ENCODE measurements at regions not wholly inside any gene's neighbourhood (a gene's known extent, or its start where the extent isn't known, plus 50 kb on each side); places are given as distances from the start of the nearest gene placed in this dataset.

DNA sequence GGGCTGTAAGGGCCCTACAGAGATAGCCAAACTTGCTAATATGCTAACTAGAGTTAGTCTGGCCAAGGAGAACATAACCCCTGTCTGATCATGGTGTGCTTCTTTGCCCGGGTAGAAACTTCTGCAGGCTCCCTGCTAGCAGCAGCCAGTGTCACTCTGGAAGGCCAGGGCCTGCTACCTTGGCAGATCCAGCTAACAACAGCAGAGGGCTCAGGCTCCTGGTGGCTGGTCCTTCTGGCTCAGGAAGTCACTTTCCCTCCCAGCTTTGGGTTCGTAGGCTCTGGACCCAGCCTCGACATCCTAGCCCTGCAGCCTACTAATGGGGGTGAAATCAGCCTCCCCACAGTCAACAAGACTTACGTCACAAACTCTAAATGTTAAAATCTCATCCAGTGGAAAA lies 373.7 kb upstream of the RGMA start:
- TF ChIP-seq, protein P1, sequence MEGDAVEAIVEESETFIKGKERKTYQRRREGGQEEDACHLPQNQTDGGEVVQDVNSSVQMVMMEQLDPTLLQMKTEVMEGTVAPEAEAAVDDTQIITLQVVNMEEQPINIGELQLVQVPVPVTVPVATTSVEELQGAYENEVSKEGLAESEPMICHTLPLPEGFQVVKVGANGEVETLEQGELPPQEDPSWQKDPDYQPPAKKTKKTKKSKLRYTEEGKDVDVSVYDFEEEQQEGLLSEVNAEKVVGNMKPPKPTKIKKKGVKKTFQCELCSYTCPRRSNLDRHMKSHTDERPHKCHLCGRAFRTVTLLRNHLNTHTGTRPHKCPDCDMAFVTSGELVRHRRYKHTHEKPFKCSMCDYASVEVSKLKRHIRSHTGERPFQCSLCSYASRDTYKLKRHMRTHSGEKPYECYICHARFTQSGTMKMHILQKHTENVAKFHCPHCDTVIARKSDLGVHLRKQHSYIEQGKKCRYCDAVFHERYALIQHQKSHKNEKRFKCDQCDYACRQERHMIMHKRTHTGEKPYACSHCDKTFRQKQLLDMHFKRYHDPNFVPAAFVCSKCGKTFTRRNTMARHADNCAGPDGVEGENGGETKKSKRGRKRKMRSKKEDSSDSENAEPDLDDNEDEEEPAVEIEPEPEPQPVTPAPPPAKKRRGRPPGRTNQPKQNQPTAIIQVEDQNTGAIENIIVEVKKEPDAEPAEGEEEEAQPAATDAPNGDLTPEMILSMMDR (IDR thresholded peaks at IDR 0.05 in 8 of 11, conservative IDR thresholded peaks at IDR 0.05 in 3 of 11) = no peak
- TF ChIP-seq POLR2A (IDR thresholded peaks at IDR 0.05) (no peak), POLR2AphosphoS5 (IDR thresholded peaks at IDR 0.05) (no peak)

All from spleen (tissue), 7 donors.